BJ (cell line): ENCODE measurements at regions not wholly inside any gene's neighbourhood (a gene's known extent, or its start where the extent isn't known, plus 50 kb on each side); places are given as distances from the start of the nearest gene placed in this dataset.

Experiments
- CTCF ChIA-PET: fragments of 350-600 bp; formaldehyde crosslinking; extraction: SDS; loops from one replicate; lab custom pipeline; 2021; ENCODE audit warnings: antibody characterized with exemption, inconsistent platforms; lab: Yijun Ruan, JAX
- POLR2A ChIA-PET: fragments of 300-600 bp; sonication (Branson Sonifier 250); formaldehyde crosslinking; extraction: SDS; loops from one replicate; lab custom pipeline; 2021; ENCODE audit warnings: antibody characterized with exemption; lab: Charles Lee
- DNase-seq: peaks from one replicate; pipeline ENCODE4 v3.0.0-alpha.2; 2011; ENCODE audit warnings: low read depth
- H3K27me3 ChIP-seq: 2 replicates; pipeline ENCODE4 v1.6.0; 2011; ENCODE audit warnings: low read length; ENCODE audit not compliant: control insufficient read depth, insufficient read depth
- H3K36me3 ChIP-seq: 2 replicates; pipeline ENCODE4 v1.5.1; 2011; ENCODE audit warnings: low read length; ENCODE audit not compliant: control insufficient read depth, insufficient read depth
- H3K4me3 ChIP-seq: 2 replicates; pipeline ENCODE4 v1.5.1; 2011; ENCODE audit warnings: low read depth, mild to moderate bottlenecking, control low read depth, low read length
- TF ChIP-seq, protein P1 (sequence below): IDR thresholded peaks from 2 replicates; pipeline ENCODE4 v1.5.1; 2011; ENCODE audit warnings: low read depth, mild to moderate bottlenecking, control low read depth, inconsistent platforms, low read length, moderate library complexity; ENCODE audit not compliant: insufficient read depth

DNA sequence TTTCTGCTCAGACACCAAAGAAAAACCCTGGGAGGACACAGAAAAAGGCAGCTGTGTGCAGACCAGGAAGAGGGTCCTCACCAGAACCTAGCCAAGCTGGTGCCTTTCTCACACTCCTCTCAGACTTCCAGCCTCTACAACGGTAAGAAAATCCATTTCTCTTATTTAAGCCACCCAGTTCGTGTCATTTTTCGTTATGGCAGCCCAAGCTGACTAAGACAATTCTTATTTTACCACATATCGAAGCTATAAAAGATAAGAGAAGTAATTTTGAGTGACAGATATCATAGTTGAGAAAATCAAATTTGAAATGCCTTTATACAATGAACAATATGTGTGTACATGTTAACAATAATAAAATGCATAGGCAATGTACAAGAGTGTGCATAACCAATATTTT is 219.5 kb downstream of the CBLN2 start:
- Histone ChIP-seq H3K27me3 (no peaks in the 10 kb centered on the region), H3K36me3 (no peaks in the 10 kb centered on the region), H3K4me3 (no peak overlapping the region)
- DNase-seq = no peak
- TF ChIP-seq, protein P1, sequence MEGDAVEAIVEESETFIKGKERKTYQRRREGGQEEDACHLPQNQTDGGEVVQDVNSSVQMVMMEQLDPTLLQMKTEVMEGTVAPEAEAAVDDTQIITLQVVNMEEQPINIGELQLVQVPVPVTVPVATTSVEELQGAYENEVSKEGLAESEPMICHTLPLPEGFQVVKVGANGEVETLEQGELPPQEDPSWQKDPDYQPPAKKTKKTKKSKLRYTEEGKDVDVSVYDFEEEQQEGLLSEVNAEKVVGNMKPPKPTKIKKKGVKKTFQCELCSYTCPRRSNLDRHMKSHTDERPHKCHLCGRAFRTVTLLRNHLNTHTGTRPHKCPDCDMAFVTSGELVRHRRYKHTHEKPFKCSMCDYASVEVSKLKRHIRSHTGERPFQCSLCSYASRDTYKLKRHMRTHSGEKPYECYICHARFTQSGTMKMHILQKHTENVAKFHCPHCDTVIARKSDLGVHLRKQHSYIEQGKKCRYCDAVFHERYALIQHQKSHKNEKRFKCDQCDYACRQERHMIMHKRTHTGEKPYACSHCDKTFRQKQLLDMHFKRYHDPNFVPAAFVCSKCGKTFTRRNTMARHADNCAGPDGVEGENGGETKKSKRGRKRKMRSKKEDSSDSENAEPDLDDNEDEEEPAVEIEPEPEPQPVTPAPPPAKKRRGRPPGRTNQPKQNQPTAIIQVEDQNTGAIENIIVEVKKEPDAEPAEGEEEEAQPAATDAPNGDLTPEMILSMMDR = no peak
- ChIA-PET CTCF (interaction anchor here (1.0 kb wide), 1 partner anchor 16 kb away, joined by 3 read pairs; no protein-coding TSS in a partner anchor), POLR2A (no interaction called here)

DNA sequence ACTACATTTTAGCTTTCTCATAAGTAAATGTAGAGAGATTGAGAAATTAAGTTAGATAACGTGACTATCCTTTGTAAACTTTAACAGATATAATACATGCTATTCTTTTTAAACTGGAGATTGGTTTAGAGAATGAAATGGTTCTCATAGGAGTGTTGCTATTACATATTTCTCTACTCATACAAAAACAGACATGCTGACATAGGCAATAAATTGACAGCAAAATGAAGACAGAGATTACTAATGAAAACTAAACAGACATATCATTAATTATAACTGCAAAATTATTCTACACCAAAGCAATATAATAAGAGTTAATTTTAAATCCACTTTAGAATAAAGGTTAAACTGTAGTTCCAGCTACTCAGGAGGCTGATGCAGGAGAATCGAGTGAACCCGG is 227.6 kb downstream of the CBLN2 start:
- TF ChIP-seq, protein P1 = no peak
- no peak for DNase-seq
- ChIA-PET POLR2A (no interaction called here), CTCF (no interaction called here)
- Histone ChIP-seq H3K4me3 (no peak overlapping the region), H3K27me3 (no peaks in the 10 kb centered on the region), H3K36me3 (no peaks in the 10 kb centered on the region)

DNA sequence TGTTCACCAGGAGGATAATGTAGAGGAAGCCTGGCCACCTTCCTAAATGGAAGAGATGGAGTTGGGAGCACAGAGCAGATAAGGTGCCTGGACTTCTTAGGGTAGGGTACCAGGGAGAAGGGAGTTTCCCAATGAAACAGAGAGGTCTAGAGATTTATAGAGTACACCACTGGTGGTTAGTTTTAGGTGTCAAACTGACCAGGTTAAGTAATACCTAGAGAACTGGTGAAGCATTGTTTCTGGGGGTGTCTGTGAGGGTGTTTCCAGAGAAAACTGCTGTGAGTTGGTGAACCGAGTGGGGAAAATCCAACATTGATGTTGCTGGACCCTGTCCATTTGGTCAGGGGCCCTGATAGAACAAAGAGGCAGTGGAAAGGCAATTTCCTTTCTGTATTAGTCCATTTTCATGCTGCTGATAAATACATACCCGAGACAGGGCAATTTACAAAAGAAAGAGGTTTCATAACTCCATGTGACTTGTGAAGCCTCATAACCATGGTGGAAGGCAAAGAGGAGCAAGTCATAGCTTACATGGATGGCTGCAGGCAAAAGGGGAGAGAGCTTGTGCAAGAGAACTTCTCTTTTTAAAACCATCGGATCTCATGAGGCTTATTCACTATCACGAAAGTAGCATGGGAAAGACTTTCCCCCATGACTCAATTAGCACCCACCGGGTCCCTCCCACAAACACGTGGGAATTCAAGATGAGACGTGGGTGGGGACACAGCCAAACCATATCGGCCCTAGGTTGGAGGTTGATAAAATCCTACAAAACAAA is 260.8 kb downstream of the CBLN2 start:
- TF ChIP-seq, protein P1 = no peak
- DNase-seq = no peak
- POLR2A ChIA-PET = no interaction called here
- Histone ChIP-seq H3K27me3 (no peaks in the 10 kb centered on the region), H3K4me3 (no peak overlapping the region), H3K36me3 (no peaks in the 10 kb centered on the region)
- CTCF ChIA-PET = interaction anchor here (0.6 kb wide), 1 partner anchor 1046 kb away, joined by 5 read pairs; no protein-coding TSS in a partner anchor

DNA sequence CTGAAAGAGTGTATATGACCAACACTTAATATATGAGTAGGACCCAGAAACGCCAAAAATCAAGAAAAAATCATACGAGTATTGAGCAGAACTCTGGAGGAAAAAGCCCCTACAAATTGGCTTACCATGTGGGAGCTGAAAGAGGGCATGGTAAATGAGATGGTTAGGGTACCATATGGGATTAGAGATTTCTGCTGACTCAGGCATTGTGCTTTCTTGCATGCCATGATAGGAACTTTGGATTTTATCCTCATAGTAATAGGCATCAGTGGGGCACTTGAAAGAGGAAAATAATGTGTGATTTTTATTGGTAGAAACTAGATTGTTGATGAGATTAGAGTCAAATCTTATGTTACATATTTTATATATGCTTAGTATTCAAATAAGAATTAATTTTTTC is 271.1 kb downstream of the CBLN2 start:
- H3K36me3 ChIP-seq = no peaks in the 10 kb centered on the region
- POLR2A ChIA-PET = no interaction called here
- DNase-seq = no peak
- no peaks in the 10 kb centered on the region for H3K27me3 ChIP-seq
- CTCF ChIA-PET = no interaction called here
- TF ChIP-seq, protein P1 = no peak
- H3K4me3 ChIP-seq = no peak overlapping the region

- H3K27me3 ChIP-seq = no peaks in the 10 kb centered on the region
- DNase-seq = no peak
- TF ChIP-seq, protein P1 = no peak
- POLR2A ChIA-PET = no interaction called here
- no peak overlapping the region for H3K4me3 ChIP-seq
- CTCF ChIA-PET = no interaction called here
- H3K36me3 ChIP-seq = no peaks in the 10 kb centered on the region
Measured at GRCh38 chr18:72261590-72261989, 282.6 kb downstream of the CBLN2 start.
